ENCODE measurements at regions not wholly inside any gene's neighbourhood (a gene's known extent, or its start where the extent isn't known, plus 50 kb on each side); places are given as distances from the start of the nearest gene placed in this dataset.

DNA sequence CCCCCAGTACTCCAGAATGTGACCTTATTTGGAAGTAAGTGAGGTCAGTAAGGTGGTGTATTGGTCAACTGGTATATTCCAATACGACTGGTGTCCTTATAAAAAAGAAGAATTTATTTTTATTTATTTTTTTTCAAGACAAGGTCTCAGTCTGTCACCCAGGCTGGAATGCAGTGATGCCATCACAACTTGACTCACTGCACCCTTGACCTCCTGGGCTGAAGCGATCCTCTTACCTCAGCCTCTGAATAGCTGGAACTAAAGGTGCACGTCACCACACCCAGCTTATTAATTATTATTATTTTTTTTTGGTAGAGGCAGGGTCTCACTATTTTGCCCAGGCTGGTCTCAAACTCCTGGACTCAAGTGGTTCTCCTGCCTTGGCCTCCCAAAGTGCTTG, 115.1 kb upstream of the PITX2 start:
- Mint-ChIP-seq H3K27me3 (ENCODE audit: low read depth) (peaks cover 15% of the 10 kb centered on the region), H3K4me1 (ENCODE audit: low read depth) (peaks cover 3% of the 10 kb centered on the region), H3K27ac (ENCODE audit: unreplicated experiment) (no peak overlapping the region), H3K9me3 (ENCODE audit: low read depth) (no peaks in the 10 kb centered on the region), H3K36me3 (ENCODE audit: low read depth) (no peaks in the 10 kb centered on the region), H3K4me3 (ENCODE audit: unreplicated experiment) (no peak overlapping the region)
- TF ChIP-seq, protein P1, sequence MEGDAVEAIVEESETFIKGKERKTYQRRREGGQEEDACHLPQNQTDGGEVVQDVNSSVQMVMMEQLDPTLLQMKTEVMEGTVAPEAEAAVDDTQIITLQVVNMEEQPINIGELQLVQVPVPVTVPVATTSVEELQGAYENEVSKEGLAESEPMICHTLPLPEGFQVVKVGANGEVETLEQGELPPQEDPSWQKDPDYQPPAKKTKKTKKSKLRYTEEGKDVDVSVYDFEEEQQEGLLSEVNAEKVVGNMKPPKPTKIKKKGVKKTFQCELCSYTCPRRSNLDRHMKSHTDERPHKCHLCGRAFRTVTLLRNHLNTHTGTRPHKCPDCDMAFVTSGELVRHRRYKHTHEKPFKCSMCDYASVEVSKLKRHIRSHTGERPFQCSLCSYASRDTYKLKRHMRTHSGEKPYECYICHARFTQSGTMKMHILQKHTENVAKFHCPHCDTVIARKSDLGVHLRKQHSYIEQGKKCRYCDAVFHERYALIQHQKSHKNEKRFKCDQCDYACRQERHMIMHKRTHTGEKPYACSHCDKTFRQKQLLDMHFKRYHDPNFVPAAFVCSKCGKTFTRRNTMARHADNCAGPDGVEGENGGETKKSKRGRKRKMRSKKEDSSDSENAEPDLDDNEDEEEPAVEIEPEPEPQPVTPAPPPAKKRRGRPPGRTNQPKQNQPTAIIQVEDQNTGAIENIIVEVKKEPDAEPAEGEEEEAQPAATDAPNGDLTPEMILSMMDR (IDR thresholded peaks at IDR 0.05): no peak
- DNase-seq (ENCODE audit: low spot score): no peak

DNA sequence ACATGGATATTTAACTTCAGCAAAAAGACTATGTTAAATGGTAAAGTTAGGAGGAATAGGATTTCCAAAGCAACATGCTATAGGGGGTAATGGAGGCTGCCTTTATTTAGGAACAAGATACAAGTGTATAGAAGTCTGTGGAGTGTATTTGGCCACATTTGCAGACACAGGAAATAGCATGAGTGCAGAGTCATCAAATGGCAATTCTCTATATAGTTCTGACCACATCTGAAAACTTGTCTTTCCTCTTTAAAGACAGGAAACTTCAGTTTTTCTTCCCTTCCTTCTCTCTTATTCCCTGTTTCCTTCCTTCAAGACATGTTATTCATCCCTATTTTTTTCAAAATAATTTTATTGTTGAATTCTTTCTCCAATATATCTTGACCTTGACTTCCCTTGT, 119.3 kb upstream of the PITX2 start:
- H3K27me3 Mint-ChIP-seq (ENCODE audit: low read depth): peaks cover 9% of the 10 kb centered on the region
- H3K36me3 Mint-ChIP-seq (ENCODE audit: low read depth): no peaks in the 10 kb centered on the region
- H3K4me1 Mint-ChIP-seq (ENCODE audit: low read depth): peaks cover 3% of the 10 kb centered on the region
- no peaks in the 10 kb centered on the region for H3K9me3 Mint-ChIP-seq (ENCODE audit: low read depth)
- TF ChIP-seq, protein P1 (IDR thresholded peaks at IDR 0.05): no peak
- H3K27ac Mint-ChIP-seq (ENCODE audit: unreplicated experiment): no peak overlapping the region
- no peak overlapping the region for H3K4me3 Mint-ChIP-seq (ENCODE audit: unreplicated experiment)
- no peak for DNase-seq (ENCODE audit: low spot score)

DNA sequence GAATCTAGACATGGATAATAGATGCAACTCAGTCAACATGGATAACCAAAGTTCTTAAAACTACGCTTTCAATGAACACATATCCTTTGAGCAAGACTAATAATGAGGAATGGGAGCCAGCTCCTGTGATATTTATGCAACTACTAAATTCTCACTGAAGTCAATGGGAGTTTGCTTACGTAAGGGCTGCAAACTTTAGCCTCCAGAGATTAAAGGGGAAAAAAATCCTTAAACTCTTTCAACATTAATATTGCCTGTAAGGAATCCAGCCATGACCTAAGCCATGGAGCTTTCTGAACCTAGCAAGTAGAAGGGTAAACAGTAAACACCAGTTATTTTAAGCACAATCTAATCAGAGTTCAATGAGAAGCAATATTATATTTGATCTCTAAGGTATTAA, 125.2 kb upstream of the PITX2 start:
- no peak overlapping the region for H3K4me3 Mint-ChIP-seq (ENCODE audit: unreplicated experiment)
- H3K27me3 Mint-ChIP-seq (ENCODE audit: low read depth): peaks cover 6% of the 10 kb centered on the region
- no peaks in the 10 kb centered on the region for H3K4me1 Mint-ChIP-seq (ENCODE audit: low read depth)
- DNase-seq (ENCODE audit: low spot score): no peak
- H3K9me3 Mint-ChIP-seq (ENCODE audit: low read depth): no peaks in the 10 kb centered on the region
- H3K36me3 Mint-ChIP-seq (ENCODE audit: low read depth): no peaks in the 10 kb centered on the region
- TF ChIP-seq, protein P1 (IDR thresholded peaks at IDR 0.05): no peak
- no peak overlapping the region for H3K27ac Mint-ChIP-seq (ENCODE audit: unreplicated experiment)

GRCh38 chr4:110751183-110751582, 128.3 kb upstream of the PITX2 start:
- TF ChIP-seq, protein P1 (IDR thresholded peaks at IDR 0.05): no peak
- peaks cover 10% of the 10 kb centered on the region for H3K27me3 Mint-ChIP-seq (ENCODE audit: low read depth)
- no peaks in the 10 kb centered on the region for H3K4me1 Mint-ChIP-seq (ENCODE audit: low read depth)
- DNase-seq (ENCODE audit: low spot score): no peak
- H3K9me3 Mint-ChIP-seq (ENCODE audit: low read depth): no peaks in the 10 kb centered on the region
- H3K4me3 Mint-ChIP-seq (ENCODE audit: unreplicated experiment): no peak overlapping the region
- no peaks in the 10 kb centered on the region for H3K36me3 Mint-ChIP-seq (ENCODE audit: low read depth)
- no peak overlapping the region for H3K27ac Mint-ChIP-seq (ENCODE audit: unreplicated experiment)

DNA sequence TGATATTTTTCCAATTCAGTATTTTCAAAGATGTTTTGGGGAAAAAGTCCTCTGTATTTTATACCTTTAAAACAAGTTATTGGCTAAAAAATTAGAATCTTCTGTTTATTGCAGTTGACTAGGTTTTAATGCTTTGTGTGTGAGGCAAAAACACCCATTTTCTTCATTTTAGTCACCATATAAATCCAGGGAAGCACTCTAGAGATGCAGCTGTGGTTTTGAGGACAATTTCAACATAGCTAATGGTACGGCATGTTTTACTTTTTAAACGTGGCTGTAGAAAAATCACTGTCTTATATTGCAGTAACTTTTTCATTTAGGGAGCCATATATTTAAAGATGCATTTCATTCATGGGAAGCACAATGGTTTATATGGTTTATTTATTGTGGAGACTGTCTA, 129.1 kb upstream of the PITX2 start:
- Mint-ChIP-seq H3K4me3 (ENCODE audit: unreplicated experiment) (no peak overlapping the region), H3K9me3 (ENCODE audit: low read depth) (no peaks in the 10 kb centered on the region)

More for the DNA sequence above, 129.1 kb upstream of the PITX2 start:
- Mint-ChIP-seq H3K27ac (ENCODE audit: unreplicated experiment) (no peak overlapping the region), H3K4me1 (ENCODE audit: low read depth) (no peaks in the 10 kb centered on the region), H3K27me3 (ENCODE audit: low read depth) (peaks cover 10% of the 10 kb centered on the region), H3K36me3 (ENCODE audit: low read depth) (no peaks in the 10 kb centered on the region)
- TF ChIP-seq, protein P1 (IDR thresholded peaks at IDR 0.05): no peak
- DNase-seq (ENCODE audit: low spot score): no peak
